Activated CD8-positive, alpha-beta T cell treated with anti-CD3 and anti-CD28 coated beads for 36 hours (primary cell): ENCODE measurements at regions not wholly inside any gene's neighbourhood (a gene's known extent, or its start where the extent isn't known, plus 50 kb on each side); places are given as distances from the start of the nearest gene placed in this dataset.

Source experiments
- ATAC-seq: fragments of 200-7000 bp; cut with Tn5 transposase; one replicate; pipeline ENCODE4 v1.10.0; 2021; ENCODE audit warnings: mild to moderate bottlenecking, moderate library complexity
- CTCF ChIA-PET: fragments of 350-600 bp; sonication (Branson Sonifier 250); formaldehyde crosslinking; loops from one replicate; lab custom pipeline; 2021; ENCODE audit warnings: antibody characterized with exemption; lab: Charles Lee
- POLR2A ChIA-PET: fragments of 350-600 bp; sonication (Branson Sonifier 250); formaldehyde crosslinking; loops from one replicate; lab custom pipeline; 2021; ENCODE audit warnings: antibody characterized with exemption; lab: Charles Lee
- DNase-seq: peaks from one replicate; pipeline ENCODE4 v3.0.0-alpha.2; 2020
- H3K27ac Mint-ChIP-seq: one replicate; pipeline ENCODE4 v1.8.0; 2021; ENCODE audit warnings: mild to moderate bottlenecking, mixed read lengths
- H3K27me3 Mint-ChIP-seq: one replicate; pipeline ENCODE4 v1.8.0; 2021; ENCODE audit warnings: mixed read lengths
- H3K36me3 Mint-ChIP-seq: one replicate; pipeline ENCODE4 v1.8.0; 2021; ENCODE audit warnings: low read depth, mixed read lengths
- H3K4me1 Mint-ChIP-seq: one replicate; pipeline ENCODE4 v1.8.0; 2021; ENCODE audit warnings: low read depth, mixed read lengths
- H3K4me3 Mint-ChIP-seq: one replicate; pipeline ENCODE4 v1.8.0; 2021; ENCODE audit warnings: mild to moderate bottlenecking, moderate library complexity, mixed read lengths
- H3K9me3 Mint-ChIP-seq: one replicate; pipeline ENCODE4 v1.8.0; 2021; ENCODE audit warnings: mixed read lengths
- CTCF ChIP-seq: fragments of 200-600 bp; IDR thresholded peaks from one replicate; pipeline ENCODE4 v1.8.0; 2022; ENCODE audit warnings: antibody characterized with exemption, mild to moderate bottlenecking
- intact Hi-C: fragments of 100-400 bp; cut with micrococcal nuclease; formaldehyde crosslinking; loops from one replicate; pipeline ENCODE4 v1.10.0; 2022

GRCh38 chr14:76950055-76951020, 78.2 kb downstream of the IRF2BPL start:
- no peaks in the 10 kb centered on the region for H3K27me3 Mint-ChIP-seq
- no peak overlapping the region for H3K4me3 Mint-ChIP-seq
- peaks cover 49% of the 10 kb centered on the region for H3K4me1 Mint-ChIP-seq
- ATAC-seq (no peak), DNase-seq (no peak)
- ChIA-PET POLR2A (interaction anchor here (0.6 kb wide), 1 partner anchor 78 kb away, joined by 3 read pairs; no protein-coding TSS in a partner anchor), CTCF (interaction anchor here (0.9 to 4.0 kb wide), 2 partner anchors 37 to 103 kb away, joined by 4 to 15 read pairs; no protein-coding TSS in a partner anchor)
- TF ChIP-seq CTCF = no peak
- no peaks in the 10 kb centered on the region for H3K36me3 Mint-ChIP-seq
- intact Hi-C loops = no loop called here
- no peaks in the 10 kb centered on the region for H3K9me3 Mint-ChIP-seq
- H3K27ac Mint-ChIP-seq = no peak overlapping the region

- ChIA-PET POLR2A (interaction anchor here (0.6 to 1.0 kb wide), 2 partner anchors 29 to 190 kb away, joined by 3 to 5 read pairs; no protein-coding TSS in a partner anchor), CTCF (interaction anchor here (0.9 to 4.0 kb wide), 4 partner anchors 13 to 105 kb away, joined by 3 to 24 read pairs (median 12); no protein-coding TSS in a partner anchor)
- intact Hi-C loops = no loop called here
- H3K36me3 Mint-ChIP-seq = no peaks in the 10 kb centered on the region
- no peak overlapping the region for H3K27ac Mint-ChIP-seq
- TF ChIP-seq CTCF = no peak
- peaks cover 38% of the 10 kb centered on the region for H3K4me1 Mint-ChIP-seq
- ATAC-seq (no peak), DNase-seq (no peak)
- H3K9me3 Mint-ChIP-seq = no peaks in the 10 kb centered on the region
- H3K27me3 Mint-ChIP-seq = no peaks in the 10 kb centered on the region
- H3K4me3 Mint-ChIP-seq = no peak overlapping the region
Observed at GRCh38 chr14:76948976-76949375, 79.5 kb downstream of the IRF2BPL start.

- ChIA-PET POLR2A (interaction anchor here (0.7 to 1.2 kb wide), 4 partner anchors 19 to 772 kb away, joined by 3 to 4 read pairs (median 3); no protein-coding TSS in a partner anchor), CTCF (interaction anchor here (0.9 to 4.0 kb wide), 10 partner anchors 7 to 147 kb away, joined by 3 to 24 read pairs (median 6); no protein-coding TSS in a partner anchor)
- DNase-seq (no peak), ATAC-seq (no peak)
- TF ChIP-seq CTCF = no peak
- Mint-ChIP-seq H3K4me3 (no peak overlapping the region), H3K9me3 (no peaks in the 10 kb centered on the region), H3K27me3 (no peaks in the 10 kb centered on the region), H3K36me3 (no peaks in the 10 kb centered on the region), H3K4me1 (peaks cover 34% of the 10 kb centered on the region), H3K27ac (no peak overlapping the region)
- intact Hi-C loops = no loop called here
Observed at GRCh38 chr14:76948213-76948947, 80.1 kb downstream of the IRF2BPL start.

GRCh38 chr14:76947838-76948184, 80.7 kb downstream of the IRF2BPL start:
- TF ChIP-seq CTCF = no peak
- Mint-ChIP-seq H3K27me3 (no peaks in the 10 kb centered on the region), H3K36me3 (no peaks in the 10 kb centered on the region), H3K4me3 (no peak overlapping the region), H3K27ac (no peak overlapping the region), H3K9me3 (no peaks in the 10 kb centered on the region), H3K4me1 (peaks cover 35% of the 10 kb centered on the region)
- ChIA-PET CTCF (interaction anchor here (0.7 to 4.0 kb wide), 19 partner anchors 8 to 147 kb away, joined by 3 to 24 read pairs (median 5); no protein-coding TSS in a partner anchor), POLR2A (interaction anchor here (0.7 to 1.2 kb wide), 4 partner anchors 18 to 773 kb away, joined by 3 to 4 read pairs (median 3); no protein-coding TSS in a partner anchor)
- intact Hi-C loops = no loop called here
- ATAC-seq (no peak), DNase-seq (no peak)
